ENCODE measurements at regions not wholly inside any gene's neighbourhood (a gene's known extent, or its start where the extent isn't known, plus 50 kb on each side); places are given as distances from the start of the nearest gene placed in this dataset.

- DNase-seq (ENCODE audit: low spot score), result no peak
Observed at GRCh38 chr7:33661430-33662160, 243.7 kb upstream of the BMPER start.

- DNase-seq (ENCODE audit: low spot score), result peak; percentile 20
Observed at GRCh38 chr7:33666531-33666930, 238.8 kb upstream of the BMPER start.

GRCh38 chr7:33667196-33667595 is 238.1 kb upstream of the BMPER start:
- DNase-seq (ENCODE audit: low spot score), result peak; percentile 13

- peak; percentile 79 for DNase-seq (ENCODE audit: low spot score)
Observed at GRCh38 chr7:33669251-33669670, 236.1 kb upstream of the BMPER start.

- no peak for DNase-seq (ENCODE audit: low spot score)
Observed at GRCh38 chr7:33671531-33672262, 233.6 kb upstream of the BMPER start.

- no peak for DNase-seq (ENCODE audit: low spot score)
Observed at GRCh38 chr7:33673029-33673700, 232.2 kb upstream of the BMPER start.

- DNase-seq (ENCODE audit: low spot score), result no peak
Observed at GRCh38 chr7:33674804-33675411, 230.4 kb upstream of the BMPER start.

- no peak for DNase-seq (ENCODE audit: low spot score)
Observed at GRCh38 chr7:33677556-33677955, 227.8 kb upstream of the BMPER start.

- no peak for DNase-seq (ENCODE audit: low spot score)
Observed at GRCh38 chr7:33678569-33679335, 226.6 kb upstream of the BMPER start.

GRCh38 chr7:33680682-33681081 is 224.7 kb upstream of the BMPER start:
- no peak for DNase-seq (ENCODE audit: low spot score)

GRCh38 chr7:33685503-33685902 is 219.8 kb upstream of the BMPER start:
- no peak for DNase-seq (ENCODE audit: low spot score)

GRCh38 chr7:33685981-33686683 is 219.2 kb upstream of the BMPER start:
- no peak for DNase-seq (ENCODE audit: low spot score)

GRCh38 chr7:33687625-33688024 is 217.7 kb upstream of the BMPER start:
- DNase-seq (ENCODE audit: low spot score), result no peak

- no peak for DNase-seq (ENCODE audit: low spot score)
Observed at GRCh38 chr7:33691180-33691579, 214.2 kb upstream of the BMPER start.

- DNase-seq (ENCODE audit: low spot score), result peak; percentile 49
Observed at GRCh38 chr7:33692956-33693355, 212.4 kb upstream of the BMPER start.

- DNase-seq (ENCODE audit: low spot score), result no peak
Observed at GRCh38 chr7:33694006-33694405, 211.3 kb upstream of the BMPER start.

- DNase-seq (ENCODE audit: low spot score), result no peak
Observed at GRCh38 chr7:33697616-33698015, 207.7 kb upstream of the BMPER start.

GRCh38 chr7:33698041-33698440 is 207.3 kb upstream of the BMPER start:
- DNase-seq (ENCODE audit: low spot score), result peak; percentile 41

- no peak for DNase-seq (ENCODE audit: low spot score)
Observed at GRCh38 chr7:33698692-33699128, 206.6 kb upstream of the BMPER start.

- no peak for DNase-seq (ENCODE audit: low spot score)
Observed at GRCh38 chr7:33700001-33700899, 205.1 kb upstream of the BMPER start.

Measured in A172 (cell line).